GM21423 (cell line): ENCODE measurements at regions not wholly inside any gene's neighbourhood (a gene's known extent, or its start where the extent isn't known, plus 50 kb on each side); places are given as distances from the start of the nearest gene placed in this dataset.

ENCODE experiments used
- ATAC-seq: cut with Tn5 transposase; IDR thresholded peaks from one replicate; pipeline ENCODE4 v1.9.1; 2021; ENCODE audit warnings: mild to moderate bottlenecking, moderate library complexity; ENCODE audit not compliant: unreplicated experiment

- peak; percentile 81 for ATAC-seq
Measured at GRCh38 chr5:52709167-52709925, 78.4 kb upstream of the ITGA1 start.

DNA sequence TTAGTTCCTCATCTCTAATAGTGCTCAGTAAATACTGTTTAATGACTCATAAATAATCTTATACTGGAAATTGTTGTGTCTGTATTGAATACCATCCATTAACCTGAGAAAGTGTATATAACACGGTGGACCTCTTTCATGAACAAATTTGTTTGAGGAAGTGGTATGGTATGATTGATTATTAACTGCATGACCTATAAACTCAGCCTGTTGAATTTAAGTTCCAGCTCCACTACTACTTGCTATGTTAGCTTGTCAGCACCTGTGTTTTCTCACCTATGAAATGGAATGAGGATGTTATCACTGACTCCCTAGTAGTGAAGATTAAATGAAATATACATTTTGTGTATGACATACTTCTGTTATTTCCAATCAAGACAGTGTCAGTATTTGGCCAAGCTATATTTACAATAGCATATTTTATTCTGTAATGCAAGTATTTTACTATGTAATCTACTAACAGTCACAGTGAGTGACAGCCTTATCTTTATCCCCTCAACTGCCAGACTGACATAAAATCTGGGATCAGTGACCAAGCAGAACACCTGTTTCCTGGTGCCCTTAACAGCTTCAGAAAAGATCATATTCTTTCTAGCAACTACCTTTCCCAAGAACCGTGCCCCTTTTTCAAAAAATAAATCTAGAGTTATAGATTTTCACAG is 77.3 kb upstream of the ITGA1 start:
- ATAC-seq = peak; percentile 85

DNA sequence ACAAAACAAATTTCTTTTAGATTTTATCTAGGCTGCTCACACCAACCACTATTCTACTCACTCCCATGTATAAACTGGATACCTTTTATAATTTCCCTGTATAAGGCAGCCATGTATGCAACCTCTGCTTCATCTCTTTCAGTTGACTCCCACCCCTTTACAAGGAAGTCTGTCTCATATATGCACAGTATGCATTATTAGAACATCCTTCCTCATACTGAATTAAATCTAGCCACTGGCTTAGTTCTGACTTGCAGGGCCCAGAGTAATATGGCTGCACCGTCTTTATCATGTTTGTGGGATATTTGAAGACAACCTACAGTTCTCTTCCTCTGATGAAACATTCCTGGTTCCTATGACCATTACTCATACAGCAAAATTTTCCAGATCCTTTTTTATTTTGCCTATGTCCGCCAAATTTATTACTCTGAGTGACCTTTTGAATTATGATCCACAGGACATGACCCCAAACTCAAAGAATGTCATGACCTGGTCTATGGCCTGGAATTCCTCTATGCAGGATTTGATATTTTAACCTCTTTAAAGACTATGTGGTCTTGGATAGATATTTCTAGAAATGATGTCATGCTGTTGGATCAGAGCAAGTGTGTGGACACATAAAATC is 76.6 kb upstream of the ITGA1 start:
- no peak for ATAC-seq

DNA sequence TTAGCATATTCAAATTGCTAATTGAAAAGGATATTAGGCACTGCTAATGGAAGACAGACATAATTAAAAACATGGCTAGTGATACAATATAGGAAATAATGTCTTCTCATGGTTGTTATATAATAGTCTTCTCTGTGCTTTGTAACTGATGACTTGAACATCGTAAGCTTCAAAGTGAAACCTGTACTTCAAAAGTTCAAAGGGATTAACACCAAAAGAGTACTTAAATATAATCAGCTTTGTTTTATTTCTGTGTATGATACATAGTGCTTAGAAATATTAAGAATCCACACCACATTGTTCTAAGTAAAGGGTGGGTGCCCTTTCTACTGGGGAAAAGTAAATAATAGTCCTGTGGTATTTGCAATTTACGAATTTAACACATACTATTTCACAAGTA is 75.4 kb upstream of the ITGA1 start:
- ATAC-seq = no peak

GRCh38 chr5:52725065-52725746 is 62.5 kb upstream of the ITGA1 start:
- peak; percentile 91 for ATAC-seq

DNA sequence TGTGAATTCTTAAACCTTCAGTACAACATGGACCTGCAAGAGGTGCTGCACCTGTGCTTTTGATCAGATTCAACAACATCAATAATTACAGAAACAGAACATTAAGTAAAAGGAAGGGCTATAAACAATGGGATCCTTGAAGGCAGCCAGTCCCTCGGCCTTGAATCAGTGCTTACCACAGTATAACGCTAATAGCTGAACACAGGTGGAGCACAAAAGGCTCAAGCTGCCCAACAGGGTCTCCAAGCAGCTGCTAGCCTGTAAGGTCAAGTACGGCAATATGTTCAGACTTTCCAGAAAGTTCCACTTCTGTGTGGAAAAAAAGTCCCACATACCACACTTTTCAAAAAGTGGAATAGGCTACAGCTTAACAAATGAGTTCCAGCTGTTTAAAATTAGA is 61.9 kb upstream of the ITGA1 start:
- ATAC-seq = no peak

DNA sequence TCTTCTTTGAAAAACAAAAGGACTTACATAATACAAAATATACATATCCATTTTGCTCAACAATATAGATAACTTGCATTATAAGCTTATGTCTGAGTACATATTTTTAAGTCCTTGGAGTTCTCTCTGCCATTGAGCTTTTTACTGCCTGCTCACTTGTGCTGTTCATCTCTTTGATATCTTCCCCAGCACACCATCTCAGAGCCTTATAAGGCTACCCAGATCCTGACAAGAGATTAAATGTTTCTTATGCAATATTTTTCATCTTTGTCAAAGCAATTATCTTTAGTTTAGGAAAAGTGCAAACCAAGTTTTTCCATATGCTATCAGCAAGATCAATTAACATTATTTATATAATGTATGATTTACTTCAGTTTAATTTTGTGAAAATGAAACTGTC is 60.7 kb upstream of the ITGA1 start:
- no peak for ATAC-seq

DNA sequence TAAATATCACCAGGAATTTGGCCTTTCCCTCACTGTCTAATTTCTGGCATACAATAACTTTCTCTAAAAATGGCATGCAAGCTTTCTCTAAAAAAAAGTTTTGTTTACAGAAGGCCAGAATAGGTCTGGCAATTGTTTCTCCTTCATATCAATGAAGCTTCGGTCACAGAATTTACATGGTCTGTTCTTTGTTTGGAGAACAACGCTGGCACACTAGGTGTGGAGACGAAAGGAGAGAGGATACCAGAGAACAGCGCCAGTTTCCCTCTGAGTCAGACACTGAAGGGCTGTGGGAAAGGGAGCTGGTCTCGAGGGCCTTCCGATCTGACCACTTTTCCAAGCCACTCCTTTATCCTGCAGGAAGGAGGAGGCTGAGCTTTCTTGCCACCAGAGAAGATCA is 60.1 kb upstream of the ITGA1 start:
- ATAC-seq = no peak

- no peak for ATAC-seq
Measured at GRCh38 chr5:52728224-52728623, 59.5 kb upstream of the ITGA1 start.

DNA sequence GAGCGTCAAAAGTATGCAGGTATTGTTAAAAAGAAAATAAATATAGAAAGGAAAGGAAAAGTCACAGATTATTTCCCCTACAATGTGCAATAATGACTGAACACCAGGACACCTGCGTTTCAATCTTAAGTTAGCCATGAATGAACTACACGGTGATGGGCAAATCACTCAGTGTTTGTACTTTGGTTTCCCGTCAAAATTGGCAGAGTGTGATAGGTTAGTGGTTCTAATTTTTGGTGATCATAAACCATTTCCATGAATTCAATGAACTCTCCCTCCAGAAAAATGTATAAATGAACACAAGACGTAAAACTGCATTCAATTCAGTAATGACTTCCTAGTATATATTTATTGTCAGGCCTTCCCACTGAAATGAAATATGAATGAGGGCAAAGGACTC is 59.0 kb upstream of the ITGA1 start:
- no peak for ATAC-seq

- no peak for ATAC-seq
Measured at GRCh38 chr5:52731274-52732027, 56.3 kb upstream of the ITGA1 start.

- ATAC-seq = no peak
Measured at GRCh38 chr5:52734557-52734956, 53.2 kb upstream of the ITGA1 start.

- no peak for ATAC-seq
Measured at GRCh38 chr5:52735139-52735538, 52.6 kb upstream of the ITGA1 start.
